Ishikawa (cell line): ENCODE measurements at regions not wholly inside any gene's neighbourhood (a gene's known extent, or its start where the extent isn't known, plus 50 kb on each side); places are given as distances from the start of the nearest gene placed in this dataset.

Experiments used
- CEBPB ChIP-seq: IDR thresholded peaks from 2 replicates; pipeline ENCODE4 v1.6.1; 2012
- CREB1 ChIP-seq: IDR thresholded peaks from 2 replicates; pipeline ENCODE4 v1.6.1; 2012; ENCODE audit warnings: low read depth
- EGR1 ChIP-seq: IDR thresholded peaks from 2 replicates; pipeline ENCODE4 v1.6.1; 2012
- EP300 ChIP-seq: IDR thresholded peaks from 2 replicates; pipeline ENCODE4 v1.6.1; 2012; ENCODE audit warnings: borderline replicate concordance
- FOXM1 ChIP-seq: IDR thresholded peaks from 2 replicates; pipeline ENCODE4 v1.6.1; 2012; ENCODE audit warnings: low read depth, borderline replicate concordance
- NFIC ChIP-seq: IDR thresholded peaks from 2 replicates; pipeline ENCODE4 v1.6.1; 2012
- RAD21 ChIP-seq: IDR thresholded peaks from 2 replicates; pipeline ENCODE4 v1.6.1; 2012; ENCODE audit warnings: low read depth
- TAF1 ChIP-seq: IDR thresholded peaks from 2 replicates; pipeline ENCODE4 v1.6.1; 2012; ENCODE audit warnings: low read depth, mild to moderate bottlenecking
- TCF12 ChIP-seq: IDR thresholded peaks from 2 replicates; pipeline ENCODE4 v1.6.1; 2012; ENCODE audit warnings: low read depth
- TEAD4 ChIP-seq: IDR thresholded peaks from 2 replicates; pipeline ENCODE4 v1.6.1; 2012
- USF1 ChIP-seq: IDR thresholded peaks from 2 replicates; pipeline ENCODE4 v1.6.1; 2012
- YY1 ChIP-seq: IDR thresholded peaks from 2 replicates; pipeline ENCODE4 v1.6.1; 2012; ENCODE audit warnings: low read depth
- ZBTB7A ChIP-seq: IDR thresholded peaks from 2 replicates; pipeline ENCODE4 v1.6.1; 2012; ENCODE audit warnings: low read depth
- TF ChIP-seq, protein P1 (sequence below): IDR thresholded peaks from 2 replicates; pipeline ENCODE4 v1.6.1; 2012
- TF ChIP-seq, protein P2 (sequence below): IDR thresholded peaks from 2 replicates; pipeline ENCODE4 v1.6.1; 2012; ENCODE audit warnings: low read depth, mild to moderate bottlenecking

DNA sequence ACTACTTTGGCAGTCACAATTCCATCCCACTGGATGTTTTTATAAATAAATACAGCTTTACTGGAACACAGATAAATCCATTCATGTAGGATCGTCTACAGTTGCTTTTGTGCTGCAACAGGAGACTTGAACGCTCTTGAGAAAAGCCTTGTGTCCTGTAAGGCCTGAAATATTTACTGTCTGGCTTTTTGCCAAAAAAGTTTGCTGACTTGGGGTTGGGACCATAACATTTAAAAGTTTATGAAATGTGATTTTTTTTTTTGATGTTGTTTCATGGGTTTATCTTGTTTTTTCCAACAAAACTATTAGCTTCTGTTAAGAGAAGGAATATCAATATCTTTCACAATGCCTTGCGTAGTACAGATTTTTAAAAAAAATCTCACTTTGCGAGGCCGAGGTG, 71.1 kb upstream of the MINDY3 start:
- TF ChIP-seq EGR1 (no peak), RAD21 (no peak), CREB1 (no peak), YY1 (no peak), FOXM1 (no peak), EP300 (no peak), TAF1 (no peak), ZBTB7A (no peak), CEBPB (no peak), TEAD4 (no peak), USF1 (no peak)
- TF ChIP-seq, protein P1, sequence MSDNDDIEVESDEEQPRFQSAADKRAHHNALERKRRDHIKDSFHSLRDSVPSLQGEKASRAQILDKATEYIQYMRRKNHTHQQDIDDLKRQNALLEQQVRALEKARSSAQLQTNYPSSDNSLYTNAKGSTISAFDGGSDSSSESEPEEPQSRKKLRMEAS: no peak
- TF ChIP-seq, protein P2, sequence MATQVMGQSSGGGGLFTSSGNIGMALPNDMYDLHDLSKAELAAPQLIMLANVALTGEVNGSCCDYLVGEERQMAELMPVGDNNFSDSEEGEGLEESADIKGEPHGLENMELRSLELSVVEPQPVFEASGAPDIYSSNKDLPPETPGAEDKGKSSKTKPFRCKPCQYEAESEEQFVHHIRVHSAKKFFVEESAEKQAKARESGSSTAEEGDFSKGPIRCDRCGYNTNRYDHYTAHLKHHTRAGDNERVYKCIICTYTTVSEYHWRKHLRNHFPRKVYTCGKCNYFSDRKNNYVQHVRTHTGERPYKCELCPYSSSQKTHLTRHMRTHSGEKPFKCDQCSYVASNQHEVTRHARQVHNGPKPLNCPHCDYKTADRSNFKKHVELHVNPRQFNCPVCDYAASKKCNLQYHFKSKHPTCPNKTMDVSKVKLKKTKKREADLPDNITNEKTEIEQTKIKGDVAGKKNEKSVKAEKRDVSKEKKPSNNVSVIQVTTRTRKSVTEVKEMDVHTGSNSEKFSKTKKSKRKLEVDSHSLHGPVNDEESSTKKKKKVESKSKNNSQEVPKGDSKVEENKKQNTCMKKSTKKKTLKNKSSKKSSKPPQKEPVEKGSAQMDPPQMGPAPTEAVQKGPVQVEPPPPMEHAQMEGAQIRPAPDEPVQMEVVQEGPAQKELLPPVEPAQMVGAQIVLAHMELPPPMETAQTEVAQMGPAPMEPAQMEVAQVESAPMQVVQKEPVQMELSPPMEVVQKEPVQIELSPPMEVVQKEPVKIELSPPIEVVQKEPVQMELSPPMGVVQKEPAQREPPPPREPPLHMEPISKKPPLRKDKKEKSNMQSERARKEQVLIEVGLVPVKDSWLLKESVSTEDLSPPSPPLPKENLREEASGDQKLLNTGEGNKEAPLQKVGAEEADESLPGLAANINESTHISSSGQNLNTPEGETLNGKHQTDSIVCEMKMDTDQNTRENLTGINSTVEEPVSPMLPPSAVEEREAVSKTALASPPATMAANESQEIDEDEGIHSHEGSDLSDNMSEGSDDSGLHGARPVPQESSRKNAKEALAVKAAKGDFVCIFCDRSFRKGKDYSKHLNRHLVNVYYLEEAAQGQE: no peak

GRCh38 chr10:15943426-15943825, 83.1 kb upstream of the MINDY3 start:
- TF ChIP-seq, protein P2: no peak
- TF ChIP-seq YY1 (no peak), EGR1 (no peak), CREB1 (no peak), EP300 (no peak), FOXM1 (no peak), RAD21 (no peak), NFIC (no peak), CEBPB (no peak), TAF1 (no peak)
- TF ChIP-seq, protein P1: no peak

DNA sequence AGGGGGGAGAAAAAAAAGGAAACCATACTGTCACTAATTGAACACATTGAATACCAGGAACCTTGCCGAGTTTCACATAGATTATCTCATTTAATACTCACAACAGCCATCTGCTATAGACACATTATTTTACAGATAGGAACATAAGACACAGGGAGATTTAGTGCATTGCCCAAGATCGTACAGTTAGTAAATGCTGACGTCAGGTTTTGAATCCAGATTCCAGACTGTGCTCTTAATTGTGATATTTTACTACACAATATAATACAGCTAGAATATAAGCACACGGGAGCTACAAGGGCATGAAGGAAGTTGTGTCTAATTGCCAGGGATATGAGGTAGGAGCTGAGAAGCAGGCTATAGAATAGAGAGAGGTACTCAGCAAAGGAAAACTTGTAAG, 93.9 kb upstream of the MINDY3 start:
- TF ChIP-seq TEAD4 (no peak), NFIC (no peak), RAD21 (no peak), USF1 (no peak)

DNA sequence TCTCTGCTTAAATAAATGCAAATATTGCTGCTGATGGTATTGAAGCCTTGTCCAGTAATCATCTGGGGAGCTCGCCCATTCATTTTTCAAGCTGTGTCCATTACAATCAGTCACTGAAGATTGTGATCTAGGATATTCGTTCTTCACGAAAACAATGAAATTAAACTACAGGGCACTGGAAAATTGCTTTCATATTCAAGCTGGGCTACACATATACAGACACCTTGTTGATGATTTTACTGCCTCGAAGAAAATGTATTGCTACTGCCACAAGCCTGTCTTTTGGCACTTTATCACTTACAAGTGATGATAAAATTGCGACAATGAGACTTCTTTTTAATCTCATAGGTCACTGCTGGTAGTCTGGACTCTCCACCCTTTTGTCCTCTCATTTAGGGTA, 100.0 kb upstream of the MINDY3 start:
- TF ChIP-seq RAD21 (no peak), FOXM1 (no peak), YY1 (no peak), USF1 (no peak), EGR1 (no peak), TEAD4 (no peak), EP300 (no peak), CREB1 (no peak), TAF1 (no peak), ZBTB7A (no peak), CEBPB (no peak), NFIC (no peak), TCF12 (no peak)
- TF ChIP-seq, protein P2: no peak
- TF ChIP-seq, protein P1: no peak
